Trophoblast cell (in vitro differentiated cells and primary cell): ENCODE measurements at regions not wholly inside any gene's neighbourhood (a gene's known extent, or its start where the extent isn't known, plus 50 kb on each side); places are given as distances from the start of the nearest gene placed in this dataset.

Experiments
- DNase-seq, 2 donors: peaks; one replicate each; pipeline ENCODE4 v3.0.0-alpha.2; 2016
- H2AFZ ChIP-seq: 2 replicates; pipeline ENCODE4 v1.6.1; 2013; ENCODE audit warnings: low read length, moderate library complexity, mild to moderate bottlenecking; ENCODE audit not compliant: insufficient read depth, poor library complexity
- H2AK5ac ChIP-seq: 2 replicates; pipeline ENCODE4 v1.6.1; 2013; ENCODE audit warnings: mild to moderate bottlenecking, low read length
- H2BK120ac ChIP-seq: 2 replicates; pipeline ENCODE4 v1.6.1; 2013; ENCODE audit warnings: low read length, mild to moderate bottlenecking, moderate library complexity; ENCODE audit not compliant: insufficient read depth, poor library complexity
- H2BK12ac ChIP-seq: 2 replicates; pipeline ENCODE4 v1.6.1; 2013; ENCODE audit warnings: mild to moderate bottlenecking, low read length, moderate library complexity
- H2BK5ac ChIP-seq: 2 replicates; pipeline ENCODE4 v1.6.1; 2013; ENCODE audit warnings: low read length, low read depth, moderate library complexity, mild to moderate bottlenecking; ENCODE audit not compliant: poor library complexity
- H3K14ac ChIP-seq: 2 replicates; pipeline ENCODE4 v1.6.1; 2013; ENCODE audit warnings: mild to moderate bottlenecking, low read length
- H3K18ac ChIP-seq: 2 replicates; pipeline ENCODE4 v1.6.1; 2013; ENCODE audit warnings: mild to moderate bottlenecking, low read length
- H3K23ac ChIP-seq: 2 replicates; pipeline ENCODE4 v1.6.1; 2013; ENCODE audit warnings: low read length
- H3K27ac ChIP-seq: 2 replicates; pipeline ENCODE4 v1.5.1; 2013; ENCODE audit warnings: low read depth, mild to moderate bottlenecking, inconsistent platforms, low read length, moderate library complexity
- H3K27me3 ChIP-seq: 2 replicates; pipeline ENCODE4 v1.6.1; 2013; ENCODE audit warnings: inconsistent platforms, mild to moderate bottlenecking, low read length, moderate library complexity; ENCODE audit not compliant: insufficient read depth
- H3K36me3 ChIP-seq, 2 experiments: 1 replicate in 1 of 2; 2 replicates in 1 of 2; pipeline ENCODE4 v1.6.1; 2013; ENCODE audit warnings: low read length in 2 of 2, mild to moderate bottlenecking in 2 of 2, moderate library complexity in 1 of 2; ENCODE audit not compliant: insufficient read depth in 2 of 2, control insufficient read depth in 1 of 2
- H3K4ac ChIP-seq: 2 replicates; pipeline ENCODE4 v1.6.1; 2013; ENCODE audit warnings: low read depth, mild to moderate bottlenecking, low read length, moderate library complexity
- H3K4me1 ChIP-seq, 2 experiments: 1 replicate in 1 of 2; 2 replicates in 1 of 2; pipeline ENCODE4 v1.6.1; 2013; ENCODE audit warnings: low read length in 2 of 2, mild to moderate bottlenecking in 2 of 2, moderate library complexity in 1 of 2; ENCODE audit not compliant: insufficient read depth in 2 of 2, control insufficient read depth in 1 of 2
- H3K4me2 ChIP-seq: 2 replicates; pipeline ENCODE4 v1.6.1; 2013; ENCODE audit warnings: inconsistent platforms, mild to moderate bottlenecking, low read length, moderate library complexity
- H3K4me3 ChIP-seq: 2 replicates; pipeline ENCODE4 v1.5.1; 2013; ENCODE audit warnings: mild to moderate bottlenecking, low read depth, low read length, inconsistent platforms
- H3K79me1 ChIP-seq: one replicate; pipeline ENCODE4 v1.6.1; 2013; ENCODE audit warnings: low read length
- H3K79me2 ChIP-seq: 2 replicates; pipeline ENCODE4 v1.6.1; 2013; ENCODE audit warnings: low read length, mild to moderate bottlenecking; ENCODE audit not compliant: control insufficient read depth, insufficient read depth, poor library complexity
- H3K9ac ChIP-seq: 2 replicates; pipeline ENCODE4 v1.6.1; 2013; ENCODE audit warnings: mild to moderate bottlenecking, low read length
- H3K9me3 ChIP-seq: 2 replicates; pipeline ENCODE4 v1.6.1; 2013; ENCODE audit warnings: low read depth, mild to moderate bottlenecking, control low read depth, inconsistent platforms, low read length; ENCODE audit not compliant: insufficient read depth
- H4K12ac ChIP-seq: 2 replicates; pipeline ENCODE4 v1.6.1; 2013; ENCODE audit warnings: low read depth, mild to moderate bottlenecking, low read length, moderate library complexity
- H4K8ac ChIP-seq: 2 replicates; pipeline ENCODE4 v1.6.1; 2013; ENCODE audit warnings: low read depth, mild to moderate bottlenecking, low read length, moderate library complexity
- H4K91ac ChIP-seq: one replicate; pipeline ENCODE4 v1.6.1; 2013; ENCODE audit warnings: low read depth, mild to moderate bottlenecking, low read length, moderate library complexity
- WGBS: extraction: QIAGEN DNeasy Blood & Tissue Kit; methylation state at CpG from one replicate; pipeline ENCODE4 v1.1.7; 2013; ENCODE audit warnings: missing lambda C conversion rate; ENCODE audit not compliant: insufficient read length, insufficient coverage; ENCODE audit errors: extremely low coverage; 5-methylcytosine and 5-hydroxymethylcytosine counted together

DNA sequence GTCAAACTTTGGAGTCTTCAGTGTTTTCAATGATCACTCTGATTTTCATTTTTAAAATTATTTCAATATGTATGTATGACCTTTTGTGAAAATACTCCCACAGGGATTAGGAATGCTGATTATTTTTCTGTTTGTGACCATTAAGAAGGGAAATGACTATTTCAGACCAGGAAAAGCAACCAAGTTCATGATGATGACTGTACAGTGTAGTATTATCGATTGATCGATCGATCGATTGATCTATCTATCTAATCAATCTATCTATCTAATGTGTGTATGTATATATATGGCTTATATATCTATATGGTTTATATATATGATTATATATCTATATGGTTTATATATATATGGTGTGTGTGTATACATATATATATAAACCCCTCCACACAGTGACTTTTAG lies 131.5 kb upstream of the VEGFC start:
- H3K4me3 ChIP-seq: no peak overlapping the region
- no peak for DNase-seq
- no peak overlapping the region for H2AFZ ChIP-seq
- no peak overlapping the region for H3K4ac ChIP-seq
- no peak overlapping the region for H4K8ac ChIP-seq
- H2BK5ac ChIP-seq: no peak overlapping the region
- no peaks in the 10 kb centered on the region for H3K27me3 ChIP-seq
- no peak overlapping the region for H2BK120ac ChIP-seq
- no peak overlapping the region for H3K4me2 ChIP-seq
- no peaks in the 10 kb centered on the region for H3K79me2 ChIP-seq
- H3K9me3 ChIP-seq: no peaks in the 10 kb centered on the region
- no peaks in the 10 kb centered on the region for H3K79me1 ChIP-seq
- H3K27ac ChIP-seq: no peak overlapping the region
- H3K14ac ChIP-seq: no peak overlapping the region
- H3K23ac ChIP-seq: no peak overlapping the region
- H3K36me3 ChIP-seq: no peaks in the 10 kb centered on the region
- no CpG with 5 or more reads among the region's 4 CpGs for WGBS
- H4K12ac ChIP-seq: no peak overlapping the region
- no peak overlapping the region for H2BK12ac ChIP-seq
- H2AK5ac ChIP-seq: no peak overlapping the region
- H4K91ac ChIP-seq: no peak overlapping the region
- no peak overlapping the region for H3K18ac ChIP-seq
- H3K4me1 ChIP-seq: no peaks in the 10 kb centered on the region
- H3K9ac ChIP-seq: no peak overlapping the region

GRCh38 chr4:176925962-176926361 lies 133.2 kb upstream of the VEGFC start:
- no peak overlapping the region for H3K4ac ChIP-seq
- H2BK5ac ChIP-seq: no peak overlapping the region
- H3K36me3 ChIP-seq: no peaks in the 10 kb centered on the region
- no peak overlapping the region for H3K27ac ChIP-seq
- no CpG with 5 or more reads among the region's 2 CpGs for WGBS
- H3K14ac ChIP-seq: no peak overlapping the region
- no peak overlapping the region for H3K4me3 ChIP-seq
- no peak overlapping the region for H2AFZ ChIP-seq
- no peak overlapping the region for H2AK5ac ChIP-seq
- H3K79me1 ChIP-seq: no peaks in the 10 kb centered on the region
- H2BK120ac ChIP-seq: no peak overlapping the region
- H4K8ac ChIP-seq: no peak overlapping the region
- H3K79me2 ChIP-seq: no peaks in the 10 kb centered on the region
- H3K18ac ChIP-seq: no peak overlapping the region
- H3K4me2 ChIP-seq: no peak overlapping the region
- H4K91ac ChIP-seq: no peak overlapping the region
- H3K9ac ChIP-seq: no peak overlapping the region
- no peak for DNase-seq
- H3K23ac ChIP-seq: no peak overlapping the region
- no peaks in the 10 kb centered on the region for H3K9me3 ChIP-seq
- H3K27me3 ChIP-seq: no peaks in the 10 kb centered on the region
- H3K4me1 ChIP-seq: no peaks in the 10 kb centered on the region
- no peak overlapping the region for H4K12ac ChIP-seq
- H2BK12ac ChIP-seq: no peak overlapping the region

GRCh38 chr4:176927117-176927516 lies 134.4 kb upstream of the VEGFC start:
- Histone ChIP-seq H3K79me2 (no peaks in the 10 kb centered on the region), H4K8ac (no peak overlapping the region), H3K14ac (no peak overlapping the region), H3K27me3 (no peaks in the 10 kb centered on the region), H3K18ac (no peak overlapping the region), H3K36me3 (no peaks in the 10 kb centered on the region), H3K4me1 (no peaks in the 10 kb centered on the region), H4K91ac (no peak overlapping the region), H3K9me3 (no peaks in the 10 kb centered on the region), H3K23ac (no peak overlapping the region), H2AK5ac (no peak overlapping the region), H3K9ac (no peak overlapping the region), H3K4me3 (no peak overlapping the region), H3K4me2 (no peak overlapping the region), H3K79me1 (no peaks in the 10 kb centered on the region), H3K27ac (no peak overlapping the region), H2BK120ac (no peak overlapping the region), H3K4ac (no peak overlapping the region), H2BK12ac (no peak overlapping the region), H4K12ac (no peak overlapping the region), H2AFZ (no peak overlapping the region), H2BK5ac (no peak overlapping the region)
- no peak for DNase-seq
- WGBS: no CpG with 5 or more reads among the region's 1 CpG

GRCh38 chr4:176927664-176928063 lies 134.9 kb upstream of the VEGFC start:
- Histone ChIP-seq H2AFZ (no peak overlapping the region), H3K18ac (no peak overlapping the region), H4K8ac (no peak overlapping the region), H3K27ac (no peak overlapping the region), H3K27me3 (no peaks in the 10 kb centered on the region), H3K4me3 (no peak overlapping the region), H3K4me2 (no peak overlapping the region), H3K79me2 (no peaks in the 10 kb centered on the region), H3K14ac (no peak overlapping the region), H4K91ac (no peak overlapping the region), H3K4me1 (no peaks in the 10 kb centered on the region), H2BK5ac (no peak overlapping the region), H2BK12ac (no peak overlapping the region), H4K12ac (no peak overlapping the region), H3K23ac (no peak overlapping the region), H3K36me3 (no peaks in the 10 kb centered on the region), H3K4ac (no peak overlapping the region), H3K9me3 (no peaks in the 10 kb centered on the region), H3K9ac (no peak overlapping the region), H3K79me1 (no peaks in the 10 kb centered on the region), H2BK120ac (no peak overlapping the region), H2AK5ac (no peak overlapping the region)
- no CpG with 5 or more reads among the region's 2 CpGs for WGBS
- DNase-seq: no peak
